IMR-90 (cell line): ENCODE measurements at regions not wholly inside any gene's neighbourhood (a gene's known extent, or its start where the extent isn't known, plus 50 kb on each side); places are given as distances from the start of the nearest gene placed in this dataset.

Source experiments
- BHLHE40 ChIP-seq: fragments of 150-350 bp; IDR thresholded peaks from 2 replicates; pipeline ENCODE4 v1.6.1; 2016; ENCODE audit warnings: mild to moderate bottlenecking, low read depth, low read length
- CEBPB ChIP-seq: IDR thresholded peaks from 2 replicates; pipeline ENCODE4 v1.6.1; 2012; ENCODE audit warnings: low read depth, low read length, improper control_type of control experiment
- CHD1 ChIP-seq: IDR thresholded peaks from 2 replicates; pipeline ENCODE4 v1.6.1; 2012; ENCODE audit warnings: low read depth, low read length, improper control_type of control experiment
- MAFK ChIP-seq: IDR thresholded peaks from 2 replicates; pipeline ENCODE4 v1.6.1; 2012; ENCODE audit warnings: low read depth, low read length, improper control_type of control experiment
- MAZ ChIP-seq: IDR thresholded peaks from 2 replicates; pipeline ENCODE4 v1.6.1; 2012; ENCODE audit warnings: low read depth, mild to moderate bottlenecking, low read length, improper control_type of control experiment, moderate library complexity, borderline replicate concordance
- MXI1 ChIP-seq: IDR thresholded peaks from 2 replicates; pipeline ENCODE4 v1.6.1; 2012; ENCODE audit warnings: low read depth, mild to moderate bottlenecking, low read length, moderate library complexity, borderline replicate concordance
- POLR2A ChIP-seq: IDR thresholded peaks from 2 replicates; pipeline ENCODE4 v1.6.1; 2012; ENCODE audit warnings: mild to moderate bottlenecking, low read depth, low read length
- RAD21 ChIP-seq: IDR thresholded peaks from 2 replicates; pipeline ENCODE4 v1.6.1; 2012; ENCODE audit warnings: low read length, improper control_type of control experiment
- RCOR1 ChIP-seq: IDR thresholded peaks from 2 replicates; pipeline ENCODE4 v1.6.1; 2012; ENCODE audit warnings: mild to moderate bottlenecking, low read length, improper control_type of control experiment; ENCODE audit not compliant: insufficient replicate concordance
- RFX5 ChIP-seq: IDR thresholded peaks from 2 replicates; pipeline ENCODE4 v1.8.0; 2012; ENCODE audit warnings: low read depth, mild to moderate bottlenecking, low read length, moderate library complexity
- TF ChIP-seq, protein P1 (sequence below): conservative IDR thresholded peaks from 2 replicates; pipeline ENCODE4 v1.5.1; 2012; ENCODE audit warnings: mild to moderate bottlenecking, low read depth, low read length, improper control_type of control experiment
- TF ChIP-seq, protein P2 (sequence below): fragments of 150-350 bp; IDR thresholded peaks from 2 replicates; pipeline ENCODE4 v1.6.1; 2017; ENCODE audit warnings: mild to moderate bottlenecking, antibody characterized with exemption, low read length, low read depth

DNA sequence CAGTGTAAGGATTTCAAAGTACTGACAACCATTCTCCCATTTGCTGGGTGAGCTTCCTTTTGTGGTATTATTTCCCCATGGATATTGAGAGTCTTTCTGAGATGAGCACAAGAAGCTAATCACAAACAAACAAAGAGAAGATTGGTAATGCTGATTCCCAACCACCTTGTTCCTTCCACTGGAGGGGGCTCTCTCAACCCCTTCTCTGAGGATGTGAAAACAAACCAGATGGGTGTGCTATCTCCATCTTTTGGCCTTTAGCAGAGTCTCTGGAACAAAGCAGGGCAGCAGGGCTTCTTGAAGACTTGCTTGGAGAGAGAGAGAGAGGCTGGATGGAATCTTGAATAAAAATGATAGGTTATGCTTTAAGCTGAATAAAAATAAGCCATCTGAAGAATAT, 576.7 kb upstream of the ZNF462 start:
- TF ChIP-seq POLR2A (no peak), MAZ (no peak), BHLHE40 (no peak), MAFK (no peak), RAD21 (no peak), CHD1 (no peak), RFX5 (no peak), CEBPB (no peak), RCOR1 (no peak), MXI1 (no peak)
- TF ChIP-seq, protein P1, sequence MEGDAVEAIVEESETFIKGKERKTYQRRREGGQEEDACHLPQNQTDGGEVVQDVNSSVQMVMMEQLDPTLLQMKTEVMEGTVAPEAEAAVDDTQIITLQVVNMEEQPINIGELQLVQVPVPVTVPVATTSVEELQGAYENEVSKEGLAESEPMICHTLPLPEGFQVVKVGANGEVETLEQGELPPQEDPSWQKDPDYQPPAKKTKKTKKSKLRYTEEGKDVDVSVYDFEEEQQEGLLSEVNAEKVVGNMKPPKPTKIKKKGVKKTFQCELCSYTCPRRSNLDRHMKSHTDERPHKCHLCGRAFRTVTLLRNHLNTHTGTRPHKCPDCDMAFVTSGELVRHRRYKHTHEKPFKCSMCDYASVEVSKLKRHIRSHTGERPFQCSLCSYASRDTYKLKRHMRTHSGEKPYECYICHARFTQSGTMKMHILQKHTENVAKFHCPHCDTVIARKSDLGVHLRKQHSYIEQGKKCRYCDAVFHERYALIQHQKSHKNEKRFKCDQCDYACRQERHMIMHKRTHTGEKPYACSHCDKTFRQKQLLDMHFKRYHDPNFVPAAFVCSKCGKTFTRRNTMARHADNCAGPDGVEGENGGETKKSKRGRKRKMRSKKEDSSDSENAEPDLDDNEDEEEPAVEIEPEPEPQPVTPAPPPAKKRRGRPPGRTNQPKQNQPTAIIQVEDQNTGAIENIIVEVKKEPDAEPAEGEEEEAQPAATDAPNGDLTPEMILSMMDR, result no peak
- TF ChIP-seq, protein P2, sequence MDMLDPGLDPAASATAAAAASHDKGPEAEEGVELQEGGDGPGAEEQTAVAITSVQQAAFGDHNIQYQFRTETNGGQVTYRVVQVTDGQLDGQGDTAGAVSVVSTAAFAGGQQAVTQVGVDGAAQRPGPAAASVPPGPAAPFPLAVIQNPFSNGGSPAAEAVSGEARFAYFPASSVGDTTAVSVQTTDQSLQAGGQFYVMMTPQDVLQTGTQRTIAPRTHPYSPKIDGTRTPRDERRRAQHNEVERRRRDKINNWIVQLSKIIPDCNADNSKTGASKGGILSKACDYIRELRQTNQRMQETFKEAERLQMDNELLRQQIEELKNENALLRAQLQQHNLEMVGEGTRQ, result no peak
